ENCODE measurements at regions not wholly inside any gene's neighbourhood (a gene's known extent, or its start where the extent isn't known, plus 50 kb on each side); places are given as distances from the start of the nearest gene placed in this dataset.

- Mint-ChIP-seq H3K4me1 (peaks cover 3% of the 10 kb centered on the region), H3K4me3 (no peak overlapping the region), H3K27me3 (ENCODE audit: low read depth) (peaks cover 6% of the 10 kb centered on the region), H3K27ac (no peak overlapping the region), H3K9me3 (no peaks in the 10 kb centered on the region), H3K36me3 (no peaks in the 10 kb centered on the region)
- TF ChIP-seq CTCF (IDR thresholded peaks at IDR 0.05; ENCODE audit: unreplicated experiment), result no peak
- no peak for DNase-seq (ENCODE audit: low spot score in 2 of 2, unreplicated experiment in 2 of 2)
Observed at GRCh38 chr1:220342853-220343252, 70.6 kb upstream of the RAB3GAP2 start.

GRCh38 chr1:220341126-220341525 is 68.9 kb upstream of the RAB3GAP2 start:
- H3K4me1 Mint-ChIP-seq, result peaks cover 8% of the 10 kb centered on the region
- H3K27me3 Mint-ChIP-seq (ENCODE audit: low read depth), result peaks cover 3% of the 10 kb centered on the region
- no peak overlapping the region for H3K4me3 Mint-ChIP-seq
- no peak for DNase-seq (ENCODE audit: low spot score in 2 of 2, unreplicated experiment in 2 of 2)
- H3K27ac Mint-ChIP-seq, result no peak overlapping the region
- H3K36me3 Mint-ChIP-seq, result no peaks in the 10 kb centered on the region
- H3K9me3 Mint-ChIP-seq, result no peaks in the 10 kb centered on the region
- no peak for TF ChIP-seq CTCF (IDR thresholded peaks at IDR 0.05; ENCODE audit: unreplicated experiment)

GRCh38 chr1:220339581-220339980 is 67.3 kb upstream of the RAB3GAP2 start:
- DNase-seq (ENCODE audit: low spot score in 2 of 2, unreplicated experiment in 2 of 2), result no peak
- Mint-ChIP-seq H3K27ac (no peak overlapping the region), H3K4me1 (peaks cover 13% of the 10 kb centered on the region), H3K36me3 (no peaks in the 10 kb centered on the region), H3K4me3 (no peak overlapping the region), H3K27me3 (ENCODE audit: low read depth) (peaks cover 3% of the 10 kb centered on the region), H3K9me3 (no peaks in the 10 kb centered on the region)
- no peak for TF ChIP-seq CTCF (IDR thresholded peaks at IDR 0.05; ENCODE audit: unreplicated experiment)

- peaks cover 3% of the 10 kb centered on the region for H3K27me3 Mint-ChIP-seq (ENCODE audit: low read depth)
- no peak overlapping the region for H3K4me3 Mint-ChIP-seq
- no peak overlapping the region for H3K27ac Mint-ChIP-seq
- H3K4me1 Mint-ChIP-seq, result peaks cover 13% of the 10 kb centered on the region
- no peak for TF ChIP-seq CTCF (IDR thresholded peaks at IDR 0.05; ENCODE audit: unreplicated experiment)
- DNase-seq (ENCODE audit: low spot score in 2 of 2, unreplicated experiment in 2 of 2), result no peak
- H3K9me3 Mint-ChIP-seq, result no peaks in the 10 kb centered on the region
- no peaks in the 10 kb centered on the region for H3K36me3 Mint-ChIP-seq
Observed at GRCh38 chr1:220338759-220339158, 66.5 kb upstream of the RAB3GAP2 start.

GRCh38 chr1:220336391-220337031 is 64.3 kb upstream of the RAB3GAP2 start:
- TF ChIP-seq CTCF (IDR thresholded peaks at IDR 0.05; ENCODE audit: unreplicated experiment), result no peak
- Mint-ChIP-seq H3K36me3 (no peaks in the 10 kb centered on the region), H3K4me1 (peaks cover 13% of the 10 kb centered on the region), H3K27me3 (ENCODE audit: low read depth) (peaks cover 5% of the 10 kb centered on the region), H3K9me3 (no peaks in the 10 kb centered on the region), H3K4me3 (no peak overlapping the region), H3K27ac (no peak overlapping the region)
- DNase-seq (ENCODE audit: low spot score in 2 of 2, unreplicated experiment in 2 of 2), result no peak

GRCh38 chr1:220335668-220336067 is 63.4 kb upstream of the RAB3GAP2 start:
- TF ChIP-seq CTCF (IDR thresholded peaks at IDR 0.05; ENCODE audit: unreplicated experiment), result no peak
- Mint-ChIP-seq H3K9me3 (no peaks in the 10 kb centered on the region), H3K4me3 (no peak overlapping the region), H3K4me1 (peaks cover 13% of the 10 kb centered on the region), H3K36me3 (no peaks in the 10 kb centered on the region), H3K27ac (no peak overlapping the region), H3K27me3 (ENCODE audit: low read depth) (peaks cover 7% of the 10 kb centered on the region)
- DNase-seq (ENCODE audit: low spot score in 2 of 2, unreplicated experiment in 2 of 2), result no peak
